Anterior cingulate cortex (tissue), 58 donors: ENCODE measurements at regions not wholly inside any gene's neighbourhood (a gene's known extent, or its start where the extent isn't known, plus 50 kb on each side); places are given as distances from the start of the nearest gene placed in this dataset.

ENCODE experiments used
- DNase-seq, 58 donors: peaks; one replicate each; lab custom pipeline; 2025; lab: John Stamatoyannopoulos, UW

GRCh38 chr17:71327376-71328059 is 793.3 kb upstream of the SOX9 start:
- no peak for DNase-seq

- no peak for DNase-seq
These were observed 791.3 kb upstream of the SOX9 start for GRCh38 chr17:71329310-71330098.

- DNase-seq = no peak
These were observed 790.8 kb upstream of the SOX9 start for GRCh38 chr17:71330099-71330375.

GRCh38 chr17:71331754-71332325 is 789.0 kb upstream of the SOX9 start:
- DNase-seq = no peak

GRCh38 chr17:71334048-71334751 is 786.6 kb upstream of the SOX9 start:
- DNase-seq = no peak

GRCh38 chr17:71335212-71335611 is 785.6 kb upstream of the SOX9 start:
- DNase-seq = no peak

GRCh38 chr17:71337938-71338337 is 782.9 kb upstream of the SOX9 start:
- no peak for DNase-seq

- DNase-seq = no peak
These were observed 782.4 kb upstream of the SOX9 start for GRCh38 chr17:71338396-71338795.

GRCh38 chr17:71339206-71339605 is 781.6 kb upstream of the SOX9 start:
- DNase-seq = no peak

GRCh38 chr17:71342737-71343136 is 778.1 kb upstream of the SOX9 start:
- no peak for DNase-seq

GRCh38 chr17:71349908-71350600 is 770.8 kb upstream of the SOX9 start:
- no peak for DNase-seq

GRCh38 chr17:71360301-71360700 is 760.5 kb upstream of the SOX9 start:
- DNase-seq = no peak

- no peak for DNase-seq
These were observed 759.0 kb upstream of the SOX9 start for GRCh38 chr17:71361656-71362450.

- DNase-seq = no peak
These were observed 757.2 kb upstream of the SOX9 start for GRCh38 chr17:71363661-71364060.

GRCh38 chr17:71371809-71372208 is 749.0 kb upstream of the SOX9 start:
- DNase-seq = no peak

- DNase-seq = no peak
These were observed 744.9 kb upstream of the SOX9 start for GRCh38 chr17:71375948-71376347.

GRCh38 chr17:71376933-71377332 is 743.9 kb upstream of the SOX9 start:
- DNase-seq = no peak

GRCh38 chr17:71378036-71378435 is 742.8 kb upstream of the SOX9 start:
- no peak for DNase-seq

- no peak for DNase-seq
These were observed 742.1 kb upstream of the SOX9 start for GRCh38 chr17:71378741-71379140.

- DNase-seq = no peak
These were observed 741.3 kb upstream of the SOX9 start for GRCh38 chr17:71379512-71379911.
